ENCODE measurements at regions not wholly inside any gene's neighbourhood (a gene's known extent, or its start where the extent isn't known, plus 50 kb on each side); places are given as distances from the start of the nearest gene placed in this dataset.

DNA sequence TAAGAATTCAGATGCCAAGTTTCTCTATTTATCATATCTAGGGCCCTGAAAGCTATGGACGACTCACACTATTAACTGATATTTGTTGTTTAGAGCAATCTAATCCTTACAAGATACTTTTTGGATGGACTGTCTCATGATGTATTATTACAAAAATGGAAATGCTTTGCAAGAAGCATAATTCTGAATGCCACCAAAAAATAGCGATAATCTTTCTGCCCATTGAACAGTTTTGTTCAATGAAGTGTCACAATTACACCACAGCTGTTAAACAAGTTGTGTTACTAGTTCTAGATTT lies 460.4 kb upstream of the JARID2 start:
- intact Hi-C loops (cut with micrococcal nuclease; ENCODE audit: unreplicated experiment), result no loop called here
- Histone ChIP-seq H3K4me2 (ENCODE audit: low read depth, low read length) (no peak overlapping the region), H3K27ac (ENCODE audit: extremely low read length, insufficient read depth, low read length) (no peak overlapping the region), H4K20me1 (ENCODE audit: insufficient read depth, low read length) (no peaks in the 10 kb centered on the region), H3K4me3 (replicated peaks in 1 of 3; ENCODE audit: insufficient read depth in 1 of 3, low read depth in 2 of 3, low read length in 3 of 3) (no peak overlapping the region), H3K79me2 (ENCODE audit: insufficient read depth, low read length) (no peaks in the 10 kb centered on the region), H3K4me1 (ENCODE audit: insufficient read depth, low read length) (no peaks in the 10 kb centered on the region), H3K9me3 (ENCODE audit: low read length) (no peaks in the 10 kb centered on the region), H3K9ac (ENCODE audit: insufficient read depth, low read depth, low read length) (no peak overlapping the region), H3K27me3 (ENCODE audit: control insufficient read depth in 1 of 2, insufficient read depth in 2 of 2, low read length in 2 of 2) (no peaks in the 10 kb centered on the region), H2AFZ (ENCODE audit: low read length) (no peak overlapping the region), H3K36me3 (replicated peaks in 1 of 2; ENCODE audit: control insufficient read depth in 1 of 2, insufficient read depth in 2 of 2, low read length in 2 of 2) (no peaks in the 10 kb centered on the region)
- BruUV-seq (replicated peaks), result no TSS peak
- 38% methylated on average over 2 of the region's 2 CpGs for WGBS (ENCODE audit: low lambda C conversion rate)
- FAIRE-seq, result no peak
- DNase-seq (ENCODE audit: low spot score), result no peak
- ChIA-PET POLR2A (no interaction called here), CTCF (ENCODE audit: low intra/inter-chr PET ratio, low total read pairs) (no interaction called here)
- no peak for ATAC-seq
- in situ Hi-C loops (cut with HindIII; ENCODE audit: extremely low pct_ligation_motif_present, low pct_unique_long_range_greater_than_20kb), result no loop called here
- TF ChIP-seq JDP2 (CRISPR knock-in tag; IDR thresholded peaks at IDR 0.05; ENCODE audit: borderline replicate concordance) (no peak), SP140L (CRISPR knock-in tag; IDR thresholded peaks at IDR 0.05; ENCODE audit: borderline replicate concordance) (no peak), SOX13 (IDR thresholded peaks at IDR 0.05) (no peak), SOX13 (CRISPR knock-in tag; conservative IDR thresholded peaks at IDR 0.05 in 1 of 2, IDR thresholded peaks at IDR 0.05 in 1 of 2) (no peak), ZFP36 (IDR thresholded peaks at IDR 0.05; ENCODE audit: borderline replicate concordance, low read depth, low read length, partially characterized antibody) (no peak), ZNF558 (CRISPR knock-in tag; IDR thresholded peaks at IDR 0.05; ENCODE audit: borderline replicate concordance) (no peak)

DNA sequence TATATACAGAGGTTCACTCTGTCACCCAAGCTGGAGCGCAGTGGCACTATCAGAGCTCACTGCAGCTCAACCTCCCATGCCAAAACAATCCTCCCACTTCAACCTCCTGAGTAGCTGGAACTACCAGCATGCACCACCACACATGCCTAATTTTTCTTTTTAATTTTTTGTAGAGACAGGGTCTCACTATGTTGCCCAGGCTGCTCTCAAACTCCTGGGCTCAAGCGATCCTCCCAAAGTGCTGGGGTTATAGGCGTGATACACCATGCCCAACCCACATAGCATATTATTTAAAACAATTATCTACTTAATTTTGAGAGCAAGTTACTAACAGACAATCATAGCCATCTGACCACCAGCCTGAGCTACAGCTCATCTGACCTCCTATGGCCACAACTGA lies 459.9 kb upstream of the JARID2 start:
- H2AFZ ChIP-seq (ENCODE audit: low read length), result no peak overlapping the region
- H3K4me1 ChIP-seq (ENCODE audit: insufficient read depth, low read length), result no peaks in the 10 kb centered on the region
- no peaks in the 10 kb centered on the region for H4K20me1 ChIP-seq (ENCODE audit: insufficient read depth, low read length)
- in situ Hi-C loops (cut with HindIII; ENCODE audit: extremely low pct_ligation_motif_present, low pct_unique_long_range_greater_than_20kb), result no loop called here
- POLR2A ChIA-PET, result no interaction called here
- no TSS peak for BruUV-seq (replicated peaks)
- H3K9ac ChIP-seq (ENCODE audit: insufficient read depth, low read depth, low read length), result no peak overlapping the region
- no peaks in the 10 kb centered on the region for H3K36me3 ChIP-seq (replicated peaks in 1 of 2; ENCODE audit: control insufficient read depth in 1 of 2, insufficient read depth in 2 of 2, low read length in 2 of 2)
- intact Hi-C loops (cut with micrococcal nuclease; ENCODE audit: unreplicated experiment), result no loop called here
- H3K79me2 ChIP-seq (ENCODE audit: insufficient read depth, low read length), result no peaks in the 10 kb centered on the region
- DNase-seq (ENCODE audit: low spot score), result no peak
- H3K9me3 ChIP-seq (ENCODE audit: low read length), result no peaks in the 10 kb centered on the region
- 60% methylated on average over 3 of the region's 3 CpGs for WGBS (ENCODE audit: low lambda C conversion rate)
- no peak overlapping the region for H3K4me3 ChIP-seq (replicated peaks in 1 of 3; ENCODE audit: insufficient read depth in 1 of 3, low read depth in 2 of 3, low read length in 3 of 3)
- H3K27ac ChIP-seq (ENCODE audit: extremely low read length, insufficient read depth, low read length), result no peak overlapping the region
- no peaks in the 10 kb centered on the region for H3K27me3 ChIP-seq (ENCODE audit: control insufficient read depth in 1 of 2, insufficient read depth in 2 of 2, low read length in 2 of 2)
- no peak for ATAC-seq
- CTCF ChIA-PET (ENCODE audit: low intra/inter-chr PET ratio, low total read pairs), result no interaction called here
- no peak for FAIRE-seq
- no peak overlapping the region for H3K4me2 ChIP-seq (ENCODE audit: low read depth, low read length)
- TF ChIP-seq, protein P1, sequence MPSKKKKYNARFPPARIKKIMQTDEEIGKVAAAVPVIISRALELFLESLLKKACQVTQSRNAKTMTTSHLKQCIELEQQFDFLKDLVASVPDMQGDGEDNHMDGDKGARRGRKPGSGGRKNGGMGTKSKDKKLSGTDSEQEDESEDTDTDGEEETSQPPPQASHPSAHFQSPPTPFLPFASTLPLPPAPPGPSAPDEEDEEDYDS (CRISPR knock-in tag; IDR thresholded peaks at IDR 0.05), result no peak
- TF ChIP-seq DMAP1 (CRISPR knock-in tag; IDR thresholded peaks at IDR 0.05) (no peak), RARG (CRISPR knock-in tag; IDR thresholded peaks at IDR 0.05; ENCODE audit: low read depth) (no peak)

All from HepG2 (cell line).